ENCODE measurements at regions not wholly inside any gene's neighbourhood (a gene's known extent, or its start where the extent isn't known, plus 50 kb on each side); places are given as distances from the start of the nearest gene placed in this dataset.
"Not testable (repeated sequence)": the region's sequence is repeated elsewhere in the genome, so short reads cannot be mapped to it uniquely, and the experiment has no call there.

DNA sequence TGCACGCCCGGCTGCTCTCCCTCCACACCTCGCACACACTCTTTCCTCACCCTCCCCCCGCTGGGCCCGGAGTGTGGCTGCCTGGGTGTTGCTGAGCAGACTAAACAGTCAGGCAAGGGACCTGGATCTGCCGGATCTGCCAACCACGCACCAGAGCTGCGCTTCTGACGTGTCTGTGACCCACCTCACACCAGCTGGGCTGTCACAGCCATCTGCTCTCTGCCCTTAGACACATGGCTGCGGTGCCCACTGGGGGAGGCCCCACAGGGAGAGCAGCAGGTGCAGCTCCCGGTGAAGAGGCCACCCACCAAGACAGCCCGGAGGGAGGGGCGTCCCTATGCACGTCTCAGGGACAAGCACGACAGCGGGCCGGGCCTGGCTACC is 5403.1 kb upstream of the TPTE start:
- not testable (repeated sequence) for TF ChIP-seq TAF1, POLR2AphosphoS5, POLR2A (IDR thresholded peaks at IDR 0.05; ENCODE audit: low read depth, low read length)

Measured in GM12891 (cell line).